Ovary (tissue), 7 donors: ENCODE measurements at regions not wholly inside any gene's neighbourhood (a gene's known extent, or its start where the extent isn't known, plus 50 kb on each side); places are given as distances from the start of the nearest gene placed in this dataset.

ENCODE experiments used
- DNase-seq, 5 donors: peaks; one replicate each; pipeline ENCODE4 v3.0.0-alpha.2; 2019 to 2020
- H3K27ac ChIP-seq, 2 donors: fragments of 200-600 bp; one replicate each; pipeline versions ENCODE4 v1.5.1 to v1.8.0; 2019 to 2022
- H3K27me3 ChIP-seq: fragments of 200-600 bp; one replicate; pipeline ENCODE4 v1.8.0; 2022
- H3K36me3 ChIP-seq: fragments of 200-600 bp; sonication (generic); one replicate; pipeline ENCODE4 v1.5.1; 2019
- H3K4me1 ChIP-seq: one replicate; pipeline ENCODE4 v1.8.1; 2013; ENCODE audit warnings: mild to moderate bottlenecking, moderate library complexity; ENCODE audit not compliant: insufficient read depth
- H3K4me3 ChIP-seq: fragments of 200-600 bp; sonication (generic); one replicate; pipeline ENCODE4 v1.5.1; 2017
- H3K9me3 ChIP-seq, 2 donors: fragments of 200-600 bp in 1 of 2; sonication (generic) in 1 of 2; one replicate each; pipeline versions ENCODE4 v1.5.1 to v1.8.1; 2013 to 2019; ENCODE audit warnings: mild to moderate bottlenecking in 1 of 2, moderate library complexity in 1 of 2
- EP300 ChIP-seq: sonication (generic); formaldehyde crosslinking; IDR thresholded peaks from one replicate; pipeline ENCODE4 v1.6.1; 2017; ENCODE audit warnings: antibody characterized with exemption
- POLR2A ChIP-seq: fragments of 450-650 bp; IDR thresholded peaks from one replicate; pipeline ENCODE4 v1.6.1; 2017; ENCODE audit warnings: antibody characterized with exemption, mild to moderate bottlenecking, moderate library complexity
- WGBS, 3 donors: extraction: QIAGEN DNeasy Blood & Tissue Kit in 1 of 3; methylation state at CpG; one replicate each; pipeline versions ENCODE4 v1.1.5 to v1.1.7; 2013 to 2017; 5-methylcytosine and 5-hydroxymethylcytosine counted together
- intact Hi-C, 4 donors: fragments of 100-400 bp; cut with DNase I; formaldehyde crosslinking; loops; one replicate each; pipeline versions ENCODE4 v1.11.0 to v1.15.1; 2022 to 2023
- TF ChIP-seq, protein P1 (sequence below), 3 donors: fragments of 450-650 bp in 2 of 3; fragments of 200-600 bp in 1 of 3; IDR thresholded peaks; one replicate each; pipeline versions ENCODE4 v1.5.1 to v1.8.0; 2016 to 2022; ENCODE audit warnings: antibody characterized with exemption in 3 of 3, mild to moderate bottlenecking in 1 of 3
- donor health status: DM: no; HTN: no; CAD: no; lungs with moderate emphysema.
- donor health status: DM: no; HTN: no; CAD: no.
- donor health status: Bipolar disorder and iron deficiency.
- donor health status: DM: no; HTN: no; CAD: no.
- donor health status: DM: yes; HTN: yes; CAD: no.

DNA sequence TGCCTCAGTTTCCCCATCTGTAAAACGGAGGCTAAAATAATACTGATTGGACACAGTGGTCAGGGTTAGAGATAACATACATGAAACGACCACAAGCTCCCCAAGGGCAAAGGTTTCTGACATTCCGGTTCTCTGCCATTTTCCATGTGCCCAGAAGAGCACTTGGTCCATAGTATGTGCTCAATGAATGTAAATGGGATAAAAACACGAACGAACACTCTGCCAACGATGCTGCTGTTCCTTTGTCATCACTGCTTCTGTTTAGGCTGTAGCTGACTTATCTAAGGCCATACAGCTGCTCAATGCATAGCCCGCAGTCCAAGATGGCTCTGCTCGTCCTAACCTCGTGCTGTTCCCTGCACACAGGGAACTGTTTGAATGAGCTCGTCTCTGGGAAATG is 102.0 kb downstream of the RMI2 start:
- WGBS, 3 donors: 86 to 88% (median 87%) methylated on average over 10 of the region's 10 CpGs
- no peak for DNase-seq
- Histone ChIP-seq H3K27me3 (no peaks in the 10 kb centered on the region), H3K27ac (no peak overlapping the region), H3K9me3 (no peaks in the 10 kb centered on the region), H3K4me1 (no peaks in the 10 kb centered on the region), H3K36me3 (no peaks in the 10 kb centered on the region), H3K4me3 (no peak overlapping the region)
- TF ChIP-seq, protein P1, sequence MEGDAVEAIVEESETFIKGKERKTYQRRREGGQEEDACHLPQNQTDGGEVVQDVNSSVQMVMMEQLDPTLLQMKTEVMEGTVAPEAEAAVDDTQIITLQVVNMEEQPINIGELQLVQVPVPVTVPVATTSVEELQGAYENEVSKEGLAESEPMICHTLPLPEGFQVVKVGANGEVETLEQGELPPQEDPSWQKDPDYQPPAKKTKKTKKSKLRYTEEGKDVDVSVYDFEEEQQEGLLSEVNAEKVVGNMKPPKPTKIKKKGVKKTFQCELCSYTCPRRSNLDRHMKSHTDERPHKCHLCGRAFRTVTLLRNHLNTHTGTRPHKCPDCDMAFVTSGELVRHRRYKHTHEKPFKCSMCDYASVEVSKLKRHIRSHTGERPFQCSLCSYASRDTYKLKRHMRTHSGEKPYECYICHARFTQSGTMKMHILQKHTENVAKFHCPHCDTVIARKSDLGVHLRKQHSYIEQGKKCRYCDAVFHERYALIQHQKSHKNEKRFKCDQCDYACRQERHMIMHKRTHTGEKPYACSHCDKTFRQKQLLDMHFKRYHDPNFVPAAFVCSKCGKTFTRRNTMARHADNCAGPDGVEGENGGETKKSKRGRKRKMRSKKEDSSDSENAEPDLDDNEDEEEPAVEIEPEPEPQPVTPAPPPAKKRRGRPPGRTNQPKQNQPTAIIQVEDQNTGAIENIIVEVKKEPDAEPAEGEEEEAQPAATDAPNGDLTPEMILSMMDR (IDR thresholded peaks at IDR 0.05): no peak
- TF ChIP-seq POLR2A (no peak), EP300 (no peak)
- intact Hi-C loops: no loop called here

DNA sequence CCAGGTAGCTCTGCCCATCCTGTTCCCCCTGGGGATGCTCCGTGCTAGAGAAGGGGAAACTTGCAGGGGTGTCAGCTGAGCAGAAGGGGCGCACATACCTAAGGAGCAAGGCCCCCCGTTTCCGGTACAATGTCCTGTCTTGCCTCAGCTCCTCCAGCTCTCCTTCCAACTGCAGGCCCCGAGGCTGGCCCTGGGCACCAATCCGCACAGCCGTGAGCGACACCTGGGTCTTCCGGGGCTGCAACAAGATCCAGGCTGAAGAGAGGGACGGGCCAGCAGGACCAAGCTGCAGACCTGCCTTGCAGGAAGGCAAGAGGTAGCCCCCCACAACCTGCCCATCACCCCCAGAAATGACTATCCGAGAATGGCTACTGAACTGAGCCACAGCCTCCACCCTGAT is 102.6 kb downstream of the RMI2 start:
- H3K9me3 ChIP-seq: no peaks in the 10 kb centered on the region
- no peaks in the 10 kb centered on the region for H3K36me3 ChIP-seq
- intact Hi-C loops: no loop called here
- no peak overlapping the region for H3K27ac ChIP-seq
- H3K4me3 ChIP-seq: no peak overlapping the region
- DNase-seq: no peak
- TF ChIP-seq, protein P1 (IDR thresholded peaks at IDR 0.05): no peak
- TF ChIP-seq POLR2A (no peak), EP300 (no peak)
- 68 to 81% (median 79%) methylated on average over 7 to 11 of the region's 11 CpGs for WGBS, 3 donors
- H3K27me3 ChIP-seq: no peaks in the 10 kb centered on the region
- H3K4me1 ChIP-seq: no peaks in the 10 kb centered on the region

DNA sequence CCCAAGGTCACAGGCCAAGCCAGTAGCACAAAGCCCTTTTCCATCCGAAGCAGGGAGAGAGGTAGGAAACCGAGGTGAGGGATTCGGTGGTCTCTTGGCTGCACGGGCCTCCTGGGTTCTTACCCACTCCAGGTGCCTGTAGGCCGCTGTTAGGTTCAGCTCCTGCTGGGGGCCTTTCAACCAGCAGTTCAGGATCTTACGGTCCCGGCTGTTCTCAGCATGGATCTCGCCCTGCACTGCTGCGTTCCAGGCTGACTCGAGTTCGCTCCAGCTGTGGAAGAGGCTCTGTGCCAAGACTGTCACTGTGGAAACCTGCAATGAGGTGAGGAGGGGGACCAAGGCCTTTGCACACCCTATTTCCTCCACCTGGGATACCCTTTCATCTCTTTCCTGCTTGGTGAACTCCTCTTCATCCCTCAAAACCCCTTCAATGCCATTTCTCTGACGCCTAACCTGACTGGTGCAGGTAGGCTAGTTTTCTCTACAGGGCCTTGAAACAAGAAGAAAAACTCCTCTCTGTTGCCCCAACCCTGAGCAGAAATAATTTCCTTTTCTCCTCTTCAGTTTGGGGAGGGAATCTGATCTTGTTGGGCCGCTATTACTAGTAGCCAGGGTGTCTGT is 103.6 kb downstream of the RMI2 start:
- Histone ChIP-seq H3K4me1 (no peaks in the 10 kb centered on the region), H3K27me3 (no peaks in the 10 kb centered on the region), H3K27ac (no peak overlapping the region), H3K36me3 (no peaks in the 10 kb centered on the region), H3K9me3 (no peaks in the 10 kb centered on the region), H3K4me3 (no peak overlapping the region)
- TF ChIP-seq EP300 (no peak), POLR2A (no peak)
- TF ChIP-seq, protein P1 (IDR thresholded peaks at IDR 0.05): no peak
- DNase-seq: no peak
- 55 to 67% (median 65%) methylated on average over 13 of the region's 13 CpGs for WGBS, 3 donors
- intact Hi-C loops: no loop called here

DNA sequence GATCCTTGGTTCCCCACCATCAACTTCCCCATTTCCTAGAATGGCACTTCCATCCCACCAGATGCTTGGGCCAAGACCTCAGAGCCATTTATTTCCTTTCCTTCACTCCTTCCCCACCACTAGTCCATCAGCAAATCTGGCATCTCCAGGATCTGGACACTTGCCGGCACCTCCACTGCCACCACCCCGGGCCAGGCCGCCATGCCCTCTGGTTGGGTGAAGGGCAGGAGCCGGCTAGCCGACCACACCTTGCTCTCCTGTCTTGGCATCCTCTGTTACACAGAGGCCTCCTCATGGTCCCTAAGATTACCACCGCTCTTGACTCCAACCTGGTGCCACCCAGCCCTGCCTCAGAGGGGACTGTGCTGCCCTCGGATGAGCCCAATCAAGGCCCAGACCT is 104.5 kb downstream of the RMI2 start:
- Histone ChIP-seq H3K9me3 (no peaks in the 10 kb centered on the region), H3K27me3 (no peaks in the 10 kb centered on the region), H3K4me3 (no peak overlapping the region), H3K27ac (no peak overlapping the region), H3K36me3 (no peaks in the 10 kb centered on the region), H3K4me1 (no peaks in the 10 kb centered on the region)
- 92 to 96% (median 94%) methylated on average over 7 of the region's 7 CpGs for WGBS, 3 donors
- TF ChIP-seq, protein P1 (IDR thresholded peaks at IDR 0.05): no peak
- TF ChIP-seq EP300 (no peak), POLR2A (no peak)
- no peak for DNase-seq
- intact Hi-C loops: no loop called here
